Ovary (tissue), 3 donors: ENCODE measurements at regions not wholly inside any gene's neighbourhood (a gene's known extent, or its start where the extent isn't known, plus 50 kb on each side); places are given as distances from the start of the nearest gene placed in this dataset.

ENCODE experiments used
- EP300 ChIP-seq: sonication (generic); formaldehyde crosslinking; IDR thresholded peaks from one replicate; pipeline ENCODE4 v1.6.1; 2017; ENCODE audit warnings: antibody characterized with exemption
- POLR2A ChIP-seq: fragments of 450-650 bp; IDR thresholded peaks from one replicate; pipeline ENCODE4 v1.6.1; 2017; ENCODE audit warnings: antibody characterized with exemption, mild to moderate bottlenecking, moderate library complexity
- TF ChIP-seq, protein P1 (sequence below), 3 donors: fragments of 450-650 bp in 2 of 3; fragments of 200-600 bp in 1 of 3; IDR thresholded peaks; one replicate each; pipeline versions ENCODE4 v1.5.1 to v1.8.0; 2016 to 2022; ENCODE audit warnings: antibody characterized with exemption in 3 of 3, mild to moderate bottlenecking in 1 of 3
- donor health status: DM: no; HTN: no; CAD: no.

DNA sequence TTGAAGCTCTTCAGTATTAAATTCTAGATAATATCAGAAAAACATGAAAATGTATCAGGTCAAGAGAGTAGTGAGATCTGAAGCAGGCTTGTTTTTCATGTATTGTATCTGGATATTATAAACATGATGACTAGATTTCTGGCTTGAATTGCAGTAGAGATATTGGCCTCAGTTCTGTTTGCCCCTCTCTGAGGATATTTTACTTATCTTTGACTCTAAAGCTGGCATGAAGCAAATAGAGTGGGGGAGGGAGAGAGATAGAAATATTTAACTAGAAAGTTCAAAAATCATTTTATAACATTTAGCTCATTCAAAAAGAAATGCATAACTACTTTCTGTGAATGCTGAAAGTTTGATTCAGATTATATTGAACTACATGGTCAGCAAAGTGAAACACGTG, 929.7 kb upstream of the KCND2 start:
- TF ChIP-seq, protein P1, sequence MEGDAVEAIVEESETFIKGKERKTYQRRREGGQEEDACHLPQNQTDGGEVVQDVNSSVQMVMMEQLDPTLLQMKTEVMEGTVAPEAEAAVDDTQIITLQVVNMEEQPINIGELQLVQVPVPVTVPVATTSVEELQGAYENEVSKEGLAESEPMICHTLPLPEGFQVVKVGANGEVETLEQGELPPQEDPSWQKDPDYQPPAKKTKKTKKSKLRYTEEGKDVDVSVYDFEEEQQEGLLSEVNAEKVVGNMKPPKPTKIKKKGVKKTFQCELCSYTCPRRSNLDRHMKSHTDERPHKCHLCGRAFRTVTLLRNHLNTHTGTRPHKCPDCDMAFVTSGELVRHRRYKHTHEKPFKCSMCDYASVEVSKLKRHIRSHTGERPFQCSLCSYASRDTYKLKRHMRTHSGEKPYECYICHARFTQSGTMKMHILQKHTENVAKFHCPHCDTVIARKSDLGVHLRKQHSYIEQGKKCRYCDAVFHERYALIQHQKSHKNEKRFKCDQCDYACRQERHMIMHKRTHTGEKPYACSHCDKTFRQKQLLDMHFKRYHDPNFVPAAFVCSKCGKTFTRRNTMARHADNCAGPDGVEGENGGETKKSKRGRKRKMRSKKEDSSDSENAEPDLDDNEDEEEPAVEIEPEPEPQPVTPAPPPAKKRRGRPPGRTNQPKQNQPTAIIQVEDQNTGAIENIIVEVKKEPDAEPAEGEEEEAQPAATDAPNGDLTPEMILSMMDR (IDR thresholded peaks at IDR 0.05), result no peak
- TF ChIP-seq POLR2A (no peak), EP300 (no peak)
